DMS53 (cell line): ENCODE measurements at regions not wholly inside any gene's neighbourhood (a gene's known extent, or its start where the extent isn't known, plus 50 kb on each side); places are given as distances from the start of the nearest gene placed in this dataset.
"Not testable (repeated sequence)": the region's sequence is repeated elsewhere in the genome, so short reads cannot be mapped to it uniquely, and the experiment has no call there.

Experiments
- DNase-seq: peaks from one replicate; lab custom pipeline; 2025; lab: John Stamatoyannopoulos, UW

DNA sequence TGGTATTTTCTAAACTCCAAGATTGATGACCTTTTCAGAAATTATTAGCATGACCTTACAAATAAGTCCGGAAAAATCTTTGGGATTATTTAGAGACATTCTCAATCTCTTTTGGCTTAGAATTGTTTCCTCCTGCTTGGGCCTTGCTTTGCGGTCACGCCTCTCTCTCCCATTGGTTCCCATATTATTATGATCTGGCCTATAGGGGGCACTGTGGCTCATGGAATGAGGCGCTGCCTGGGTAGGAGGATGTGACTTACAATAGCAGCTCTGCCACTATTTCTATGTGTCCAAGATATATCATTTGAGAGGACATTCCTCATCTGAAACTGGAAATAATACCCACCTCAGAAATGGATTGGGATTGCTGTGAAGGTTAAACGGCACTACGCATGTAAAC lies 464.9 kb downstream of the MFSD1 start:
- peak; percentile 78 for DNase-seq

DNA sequence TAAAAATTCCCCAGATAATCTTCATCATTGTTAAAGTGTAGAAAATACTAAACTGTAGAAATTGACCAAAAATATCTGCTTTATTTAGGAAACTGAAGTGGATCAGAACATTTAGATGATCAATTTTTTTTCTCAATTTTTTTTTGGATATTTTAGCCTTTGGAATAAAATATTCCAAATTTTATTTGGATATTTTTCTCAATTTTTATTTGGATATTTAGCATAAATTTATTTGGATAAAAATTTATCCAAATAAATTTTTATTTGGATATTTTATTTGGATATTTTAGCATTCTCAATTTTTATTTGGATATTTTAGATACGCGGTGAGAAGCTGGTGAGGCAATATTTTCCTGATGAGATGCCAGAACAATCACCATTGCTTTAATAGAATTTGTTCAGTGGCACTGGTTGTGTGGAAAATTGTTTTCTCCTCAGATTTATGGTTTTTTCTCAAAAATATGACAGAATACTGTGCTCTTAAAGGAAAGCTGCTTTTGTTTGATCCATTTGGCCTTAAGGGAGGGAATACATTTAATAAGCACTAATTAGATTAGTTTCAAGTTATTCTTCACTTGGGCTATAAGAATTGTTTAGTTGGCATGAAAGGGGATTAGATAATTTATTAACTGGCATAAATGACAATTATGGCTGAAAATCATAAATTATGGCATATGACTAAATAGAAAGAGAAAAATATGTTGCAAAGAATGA lies 470.1 kb downstream of the MFSD1 start:
- DNase-seq, result no peak

DNA sequence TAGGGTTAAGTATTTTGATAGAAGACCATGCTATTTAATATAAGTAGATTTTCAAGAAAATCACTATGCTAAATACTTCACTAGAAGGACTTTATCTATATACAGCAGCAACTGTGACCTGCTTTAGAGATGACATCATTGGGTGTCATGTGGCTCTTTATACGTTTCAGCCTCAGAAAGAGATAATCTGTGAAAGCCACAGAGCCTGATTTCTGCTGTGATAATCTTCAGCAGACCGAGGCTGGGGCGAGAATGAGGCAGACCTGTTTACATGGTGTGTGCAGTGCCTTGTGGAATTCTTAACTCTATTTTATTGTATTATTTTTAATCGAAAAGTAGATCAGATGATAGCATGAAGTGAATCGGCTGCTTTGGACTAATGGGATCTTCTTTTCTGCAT lies 471.2 kb downstream of the MFSD1 start:
- no peak for DNase-seq

DNA sequence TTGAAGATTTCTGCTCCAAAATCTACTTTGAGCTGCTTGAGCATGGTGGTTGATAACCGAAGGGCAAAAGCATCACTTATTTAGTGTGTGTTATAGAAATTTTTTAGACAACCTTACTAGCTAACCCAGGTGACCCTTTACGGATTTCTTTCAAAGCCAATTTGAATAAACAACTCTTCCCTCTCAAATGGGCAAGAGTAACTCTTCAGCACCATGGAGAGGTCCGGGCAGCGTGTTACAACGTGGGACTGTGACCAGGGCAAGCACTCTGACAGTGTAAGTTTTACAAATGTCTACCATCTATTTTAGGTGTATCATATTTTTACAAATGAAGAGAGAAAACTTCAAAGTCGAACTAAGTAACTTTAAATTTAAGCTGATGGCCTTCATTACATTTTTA lies 471.8 kb downstream of the MFSD1 start:
- DNase-seq, result peak; percentile 33

DNA sequence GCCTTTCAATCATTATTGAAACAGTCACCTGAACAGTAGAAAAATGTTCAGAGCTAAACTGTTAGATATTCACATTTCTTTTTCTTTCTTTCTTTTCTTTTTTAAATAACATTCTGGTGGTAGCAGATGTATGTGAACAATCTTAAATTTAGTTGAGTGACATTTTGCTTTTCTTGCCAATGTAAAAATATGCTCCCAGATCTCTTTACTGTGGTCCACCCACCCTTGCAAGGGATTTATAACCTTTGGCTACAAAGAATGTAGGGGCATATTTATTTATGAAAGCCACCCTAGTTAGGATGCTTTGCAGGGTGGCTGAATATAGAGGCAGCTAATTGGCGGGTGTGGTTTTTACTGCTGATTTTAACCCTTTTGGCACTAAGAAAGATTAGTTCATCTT lies 473.9 kb downstream of the MFSD1 start:
- DNase-seq, result no peak

DNA sequence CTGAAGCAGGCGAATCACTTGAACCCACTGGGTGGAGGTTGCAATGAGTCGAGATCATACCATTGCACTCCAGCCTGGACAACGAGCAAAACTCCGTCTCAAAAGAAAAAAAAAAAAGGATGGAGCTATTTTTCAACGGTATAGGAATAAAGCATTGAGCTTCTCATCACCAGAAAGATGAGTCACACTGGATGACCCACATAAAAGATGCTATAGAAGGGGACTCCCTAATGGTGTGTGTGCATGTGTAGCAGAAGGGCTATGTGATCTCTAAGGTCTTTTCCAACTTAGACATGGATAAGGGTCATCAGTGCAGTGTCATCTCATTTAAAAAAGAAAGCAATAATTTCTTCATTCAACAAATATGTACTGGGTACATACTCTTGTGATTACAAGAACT lies 476.0 kb downstream of the MFSD1 start:
- no peak for DNase-seq

DNA sequence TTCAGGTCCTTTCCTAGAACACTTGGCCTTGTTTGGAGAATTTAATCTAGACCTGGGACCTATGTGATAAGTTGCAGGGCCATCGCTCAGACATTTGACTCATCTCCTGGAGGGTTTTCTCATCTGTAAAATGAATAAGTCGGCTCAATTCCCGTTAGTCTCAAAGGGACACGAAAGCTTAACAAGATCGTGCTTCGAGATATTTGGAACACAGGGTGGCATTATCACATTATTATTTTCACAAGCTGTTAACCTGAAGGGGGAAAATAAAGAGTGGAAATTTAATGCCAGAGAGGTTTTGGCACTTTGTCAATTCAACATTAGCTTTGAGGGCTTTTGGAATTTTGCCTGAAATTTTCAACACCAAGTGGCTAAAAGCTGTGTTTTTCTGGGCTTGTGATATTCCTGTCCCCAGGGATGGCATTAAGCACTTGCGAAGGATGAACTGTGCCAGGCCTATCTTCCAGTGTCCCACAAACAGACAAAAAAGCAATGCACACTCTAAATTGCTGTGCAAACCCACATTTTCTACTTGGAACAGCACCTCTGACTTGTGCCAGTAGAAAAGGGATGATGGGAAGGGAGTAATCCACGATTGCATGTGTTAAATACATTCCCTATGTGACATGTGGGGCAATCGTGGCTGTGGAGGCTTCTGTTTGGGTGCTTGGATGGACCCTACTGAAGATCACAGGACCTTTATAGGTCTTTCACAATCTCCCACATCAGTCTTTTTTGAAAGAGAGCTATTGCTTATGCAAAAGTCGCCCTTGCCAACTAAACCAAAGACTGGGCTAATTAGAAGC lies 478.7 kb downstream of the MFSD1 start:
- DNase-seq, result no peak

DNA sequence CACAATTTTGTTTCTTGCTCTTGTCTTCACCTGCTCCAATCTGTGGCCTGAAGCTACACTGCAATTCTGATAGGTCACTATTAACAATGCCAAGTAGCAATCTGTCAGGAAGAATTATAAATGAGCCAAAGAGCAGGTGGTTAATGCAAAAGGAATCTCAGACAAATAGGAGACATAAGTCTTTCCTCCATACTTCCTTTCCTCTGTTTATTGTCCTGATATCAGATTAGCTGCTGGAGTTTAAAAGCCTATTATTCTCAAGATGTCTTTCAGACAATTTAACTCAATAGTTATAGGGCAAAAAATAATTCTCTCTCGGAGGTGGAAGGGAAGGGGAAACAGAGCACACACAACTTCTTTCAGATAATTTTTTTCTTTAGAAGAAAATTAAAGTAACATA lies 491.6 kb downstream of the MFSD1 start:
- DNase-seq, result no peak

DNA sequence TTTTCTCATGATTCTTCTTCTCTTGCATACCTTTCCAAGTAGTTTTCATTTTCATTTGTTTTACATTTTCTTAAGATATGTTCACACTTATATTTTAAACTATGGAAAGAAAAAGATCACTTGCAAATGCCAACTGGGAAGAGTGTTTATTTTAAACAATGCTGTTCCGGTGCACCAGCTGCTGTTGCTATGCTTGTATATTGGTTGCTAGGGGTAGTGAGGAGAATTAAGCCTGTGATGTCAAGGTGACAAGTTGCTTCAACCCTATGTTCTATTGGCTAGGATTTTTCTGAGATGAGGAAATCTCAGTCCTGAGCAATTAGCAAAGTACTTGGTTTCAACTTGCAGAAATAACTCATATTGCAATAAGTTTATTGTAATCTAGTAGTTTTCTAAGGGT lies 500.1 kb downstream of the MFSD1 start:
- DNase-seq, result peak; percentile 74

DNA sequence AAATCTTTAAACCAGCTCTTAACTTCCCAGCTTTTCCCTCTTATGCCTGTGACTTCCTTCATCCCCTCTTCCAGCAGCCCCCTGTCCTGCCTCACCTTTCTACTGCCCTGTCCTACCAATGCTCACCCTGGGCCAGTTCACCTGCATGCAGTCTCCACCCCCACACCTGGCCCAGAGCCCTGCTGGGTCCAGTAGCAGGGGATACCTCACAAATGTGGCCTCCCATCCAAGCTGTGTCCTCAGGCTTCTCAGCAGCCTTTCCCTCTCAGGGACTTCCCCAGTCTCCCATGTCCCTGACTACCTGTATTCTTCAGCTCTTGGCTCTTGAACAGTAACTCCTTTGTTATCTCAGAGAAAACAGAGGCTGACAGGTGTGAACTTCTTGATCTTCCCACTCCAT lies 503.2 kb downstream of the MFSD1 start:
- DNase-seq, result no peak

DNA sequence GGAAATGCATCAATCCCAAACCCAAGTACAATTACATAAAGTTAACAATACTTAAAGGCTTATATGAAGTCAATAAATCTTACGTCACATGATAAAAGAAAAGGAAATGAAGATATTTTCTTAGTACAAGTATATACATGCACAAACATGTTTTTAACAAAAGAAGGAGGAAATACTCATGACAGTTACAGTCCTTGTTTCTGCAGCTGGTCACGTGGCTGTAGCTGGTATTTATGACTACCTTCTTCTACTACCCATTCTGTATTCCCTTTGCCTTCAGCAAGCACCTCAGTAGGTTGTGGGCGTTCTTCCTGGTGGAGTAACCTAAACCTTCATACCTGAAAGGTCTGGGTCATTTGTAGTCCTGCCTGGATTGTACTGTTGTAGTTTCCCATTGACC lies 514.9 kb downstream of the MFSD1 start:
- DNase-seq, result not testable (repeated sequence)

DNA sequence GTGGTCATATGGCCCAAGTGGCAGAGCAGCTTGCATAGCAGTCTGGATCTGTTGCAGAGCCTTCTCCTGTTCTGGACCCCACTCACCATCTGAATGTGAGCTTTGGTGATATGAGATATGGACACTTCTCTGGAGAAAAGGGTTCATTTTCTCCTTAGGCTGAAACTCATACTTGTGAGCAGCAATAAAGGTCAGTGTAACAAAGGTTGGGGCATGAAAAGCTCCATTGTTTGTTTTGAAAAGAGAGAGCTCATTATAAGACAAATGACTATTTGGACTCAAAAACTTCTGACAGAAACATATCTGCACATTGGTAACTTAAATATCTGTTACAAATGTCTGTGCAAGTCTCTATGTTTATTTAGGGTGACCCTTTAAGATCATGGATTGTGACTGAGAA lies 517.3 kb downstream of the MFSD1 start:
- DNase-seq, result no peak

DNA sequence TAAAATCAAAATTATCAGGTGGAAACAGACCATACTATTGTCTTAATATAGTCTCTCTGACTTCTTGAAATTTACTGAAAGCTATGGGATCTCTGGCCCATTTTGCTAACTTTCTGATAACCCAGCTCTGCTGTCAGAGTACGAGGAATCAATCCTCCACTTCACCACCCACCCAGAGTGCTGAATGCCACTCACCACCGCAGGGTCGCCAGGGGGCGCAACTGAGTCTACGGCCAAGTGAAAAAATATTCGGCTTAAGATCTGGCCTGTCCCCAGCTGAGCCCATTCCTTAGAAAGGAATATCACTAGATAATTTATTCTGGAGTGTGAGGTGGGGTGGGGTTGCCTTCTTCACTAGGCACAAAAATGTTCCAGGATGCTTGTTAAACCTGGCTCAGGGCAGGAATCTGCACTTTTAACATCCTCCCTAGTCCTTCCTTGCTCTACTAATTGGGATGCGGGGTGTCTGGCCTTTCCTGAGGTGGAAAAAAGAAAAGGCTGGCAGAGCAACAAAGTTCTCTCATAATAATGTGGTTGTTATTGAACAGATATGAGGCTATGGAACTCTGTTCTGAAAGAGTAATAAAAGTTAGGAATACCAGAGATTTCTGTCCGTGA lies 520.6 kb downstream of the MFSD1 start:
- peak; percentile 18 for DNase-seq

DNA sequence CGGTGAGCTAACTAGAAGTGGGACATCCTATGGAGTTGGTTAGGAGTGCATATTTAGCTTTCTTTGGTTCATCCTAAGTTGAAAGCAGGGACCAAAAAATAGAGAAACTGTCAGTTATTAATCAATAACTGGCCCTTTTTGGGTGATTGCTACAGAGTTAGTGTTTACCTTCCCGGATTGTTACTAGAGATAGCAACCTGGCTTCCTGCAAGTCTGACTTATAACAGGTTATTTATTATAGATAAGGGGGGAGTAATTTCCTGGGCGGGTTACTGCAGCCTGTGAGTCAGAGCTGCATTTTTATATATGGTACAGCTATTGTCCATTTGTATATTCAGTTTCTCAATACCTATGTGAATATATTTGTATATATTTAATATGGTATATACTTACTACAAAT lies 522.0 kb downstream of the MFSD1 start:
- DNase-seq, result no peak

DNA sequence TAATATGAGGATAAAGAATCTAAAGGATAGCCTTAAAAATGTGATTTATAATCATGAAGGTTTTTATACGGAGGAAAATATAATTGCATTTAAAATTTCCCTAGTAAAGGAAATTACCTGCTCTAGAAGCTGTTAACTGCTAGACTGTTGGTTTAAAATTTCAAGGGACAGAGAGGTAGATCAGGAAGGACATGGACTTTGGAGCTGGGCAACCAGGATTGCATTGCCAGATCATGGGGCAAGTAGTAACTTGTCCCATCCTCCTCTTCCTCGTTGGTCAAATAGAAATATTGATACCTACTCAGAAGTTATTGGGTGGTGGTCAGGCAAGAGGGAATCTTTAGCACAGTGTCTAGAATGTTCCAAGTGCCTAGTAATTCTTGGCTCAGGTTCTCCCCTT lies 525.1 kb downstream of the MFSD1 start:
- DNase-seq, result no peak

DNA sequence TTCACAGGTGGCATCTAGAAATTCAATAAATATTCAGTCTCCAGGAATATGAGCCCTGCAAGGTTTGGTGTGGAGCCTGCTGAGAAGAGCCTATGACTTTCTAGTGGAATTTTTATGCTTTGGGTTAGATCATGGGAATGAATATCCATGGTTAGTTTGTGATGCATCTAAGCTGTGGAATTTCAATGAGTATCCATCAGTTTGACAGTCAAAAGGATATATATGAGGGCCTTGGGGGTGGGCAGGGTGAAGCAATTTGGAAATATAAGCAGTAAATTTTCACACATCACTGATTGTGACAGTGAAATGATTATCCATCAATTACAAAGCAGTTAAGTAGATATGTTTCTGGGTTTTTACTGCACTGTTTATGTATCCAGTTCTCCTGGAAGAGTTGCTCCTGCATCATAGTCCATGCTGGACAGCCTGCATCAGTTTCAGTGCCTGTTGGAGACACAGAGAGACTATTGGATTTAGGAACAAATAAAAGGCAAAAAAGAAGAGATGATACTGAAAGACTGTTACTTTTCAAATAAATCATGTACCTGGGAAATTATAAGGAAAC lies 530.8 kb downstream of the MFSD1 start:
- DNase-seq, result no peak

DNA sequence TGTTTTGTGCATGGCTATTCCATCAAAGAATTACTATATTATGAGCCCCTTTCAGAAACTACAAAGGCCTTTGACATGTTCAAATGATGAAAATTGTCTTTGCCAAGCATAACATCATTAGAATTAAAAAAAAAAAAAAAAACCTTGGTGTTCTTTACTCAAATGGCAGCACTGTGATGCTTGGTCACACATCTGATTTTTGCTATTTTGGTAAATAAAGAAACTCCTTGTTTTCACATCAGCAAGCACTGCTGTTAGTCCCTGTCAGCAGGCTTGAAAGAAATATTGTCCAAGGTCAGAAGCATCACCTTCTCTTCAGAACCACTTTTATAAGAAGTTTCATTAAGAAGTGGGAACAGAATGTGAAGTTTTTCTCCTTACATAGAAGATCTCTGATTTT lies 537.3 kb downstream of the MFSD1 start:
- no peak for DNase-seq

DNA sequence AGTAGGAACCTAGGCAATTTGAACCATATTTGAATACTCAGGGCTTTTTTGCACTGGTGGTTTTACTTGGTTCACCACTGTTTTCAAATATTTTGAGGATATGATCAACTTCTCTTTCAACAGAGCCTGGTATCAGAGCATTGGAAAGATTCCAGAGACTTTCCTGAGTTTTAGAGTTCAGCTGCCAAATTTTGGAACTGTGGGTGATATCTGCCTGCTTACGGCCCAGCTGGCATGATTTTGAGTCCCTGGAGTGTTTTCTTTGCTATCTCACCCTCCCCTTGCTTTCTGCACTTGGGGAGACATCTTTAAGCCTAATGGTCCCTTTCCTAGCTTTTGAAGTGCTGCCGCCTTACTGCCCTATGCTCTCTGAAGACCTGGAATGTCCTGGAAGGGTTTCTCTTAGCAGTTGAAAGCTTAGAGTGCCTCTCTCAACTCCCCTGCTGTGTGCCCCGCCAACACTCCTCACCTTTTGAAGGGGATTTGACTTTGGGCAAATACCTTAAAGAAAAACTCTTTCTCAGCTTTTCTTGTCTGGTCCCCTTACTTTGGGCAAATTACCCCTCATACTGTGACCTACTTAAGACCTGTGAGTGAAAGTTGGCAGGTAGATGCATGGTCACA lies 539.1 kb downstream of the MFSD1 start:
- DNase-seq, result no peak

DNA sequence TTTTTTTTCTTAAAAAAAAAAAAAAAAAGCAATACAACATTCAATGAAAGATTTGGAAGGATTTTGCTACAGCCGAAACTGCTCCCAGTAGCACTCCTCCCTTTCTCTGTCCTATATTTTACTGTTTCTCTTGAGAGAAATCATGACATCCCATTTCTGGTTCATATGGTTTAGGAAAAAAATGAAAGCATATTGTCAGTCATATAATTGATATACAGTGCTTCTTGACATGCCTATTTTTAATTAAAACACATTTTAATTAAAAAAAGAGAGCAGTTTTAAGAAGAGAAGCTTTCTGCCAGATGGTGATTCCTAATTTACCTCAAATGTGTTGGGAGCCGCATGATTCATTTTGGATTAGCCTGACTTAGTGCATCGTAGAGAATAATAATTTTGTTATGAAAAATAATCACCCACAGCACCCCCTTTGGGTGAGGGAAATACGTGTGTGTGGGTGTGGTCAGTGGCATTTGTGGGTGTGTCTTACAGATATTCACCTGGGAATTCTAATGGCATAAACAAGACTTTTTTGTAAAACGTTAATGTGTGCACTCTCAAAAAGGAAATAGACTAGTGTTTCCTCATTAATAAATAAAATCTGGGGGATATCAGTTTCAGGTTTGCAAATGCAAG lies 544.5 kb downstream of the MFSD1 start:
- no peak for DNase-seq

DNA sequence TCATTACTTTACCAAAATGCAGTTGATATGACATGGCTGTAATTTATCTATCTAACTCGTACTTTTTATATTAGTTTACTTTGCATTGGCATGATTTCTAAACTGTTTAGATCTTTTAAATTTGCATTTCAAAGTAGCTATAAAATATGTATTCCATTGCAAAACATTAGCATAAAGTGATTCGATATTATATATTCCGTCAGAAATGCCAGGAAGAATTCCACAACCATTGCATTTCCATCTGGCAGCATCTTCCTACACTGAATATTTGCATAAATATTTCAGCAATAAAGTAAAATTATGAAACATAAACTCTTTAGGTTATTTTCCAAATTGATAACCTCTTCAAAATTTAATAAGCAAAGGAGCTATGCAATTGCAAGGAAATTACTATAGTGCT lies 546.6 kb downstream of the MFSD1 start:
- no peak for DNase-seq

DNA sequence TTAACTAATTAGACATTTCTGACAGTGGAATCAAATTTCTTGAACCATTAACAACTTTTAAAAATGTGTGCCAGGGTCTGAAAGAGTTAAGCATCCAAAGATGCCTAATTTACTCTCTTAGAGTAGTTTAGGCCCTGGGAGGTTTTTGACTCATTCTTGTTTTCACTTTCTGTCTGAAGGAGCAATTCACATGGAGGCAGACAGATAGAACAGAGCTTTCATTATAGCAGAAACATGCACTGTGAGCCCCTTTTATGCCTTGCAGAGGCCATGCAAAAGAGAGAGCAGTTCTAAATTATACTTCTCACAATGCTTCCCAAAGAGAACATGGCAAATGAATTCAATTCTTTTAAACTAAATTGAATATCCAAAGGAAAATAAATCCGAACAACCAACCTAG lies 554.8 kb downstream of the MFSD1 start:
- no peak for DNase-seq

DNA sequence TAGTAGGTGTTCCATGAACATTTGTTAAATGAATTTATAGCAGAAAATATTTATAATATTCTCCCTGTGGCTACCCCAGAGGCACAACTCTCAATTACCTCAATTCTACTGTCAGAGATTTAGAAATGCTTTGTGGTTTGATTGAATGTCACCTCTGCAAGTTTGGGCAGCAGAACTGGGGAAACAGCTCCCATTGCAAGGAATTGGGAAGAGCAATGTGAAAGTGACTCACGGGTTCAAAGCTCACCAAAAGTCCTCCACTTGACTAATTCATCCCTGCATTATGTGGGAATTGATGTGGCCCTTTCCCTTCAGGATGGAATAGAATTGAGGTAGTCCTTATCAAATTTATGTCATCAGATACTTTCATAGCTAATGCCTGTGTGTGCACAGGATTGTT lies 562.7 kb downstream of the MFSD1 start:
- DNase-seq, result no peak
